OCI-LY1 (cell line): ENCODE measurements at regions not wholly inside any gene's neighbourhood (a gene's known extent, or its start where the extent isn't known, plus 50 kb on each side); places are given as distances from the start of the nearest gene placed in this dataset.
"Not testable (repeated sequence)": the region's sequence is repeated elsewhere in the genome, so short reads cannot be mapped to it uniquely, and the experiment has no call there.

Experiments
- H2AFZ ChIP-seq: fragments of 200-600 bp; sonication (generic), shearing (Covaris generic); 2 replicates; pipeline ENCODE4 v1.6.0; 2014; ENCODE audit warnings: antibody characterized with exemption, mild to moderate bottlenecking, low read length
- H3F3A ChIP-seq: fragments of 200-600 bp; sonication (generic), shearing (Covaris generic); 2 replicates; pipeline ENCODE4 v1.6.0; 2014; ENCODE audit warnings: mild to moderate bottlenecking, antibody characterized with exemption, low read length, moderate library complexity; ENCODE audit not compliant: insufficient read depth
- H3K27ac ChIP-seq: fragments of 200-600 bp; sonication (generic); 2 replicates; pipeline ENCODE4 v1.5.1; 2014; ENCODE audit warnings: low read length, mixed run types, mild to moderate bottlenecking, low read depth; ENCODE audit not compliant: poor library complexity, severe bottlenecking
- H3K27me3 ChIP-seq: fragments of 200-600 bp; sonication (generic); 2 replicates; pipeline ENCODE4 v1.6.0; 2014; ENCODE audit warnings: antibody characterized with exemption, mild to moderate bottlenecking, low read length, moderate library complexity; ENCODE audit not compliant: insufficient read depth
- H3K36me3 ChIP-seq: fragments of 200-600 bp; sonication (generic); 2 replicates; pipeline ENCODE4 v1.6.1; 2014; ENCODE audit warnings: mild to moderate bottlenecking, antibody characterized with exemption, low read length, moderate library complexity, mixed read lengths; ENCODE audit not compliant: insufficient read depth
- H3K4me1 ChIP-seq: fragments of 200-600 bp; sonication (generic); 2 replicates; pipeline ENCODE4 v1.5.1; 2014; ENCODE audit warnings: mild to moderate bottlenecking, low read length, moderate library complexity; ENCODE audit not compliant: insufficient read depth, severe bottlenecking
- H3K4me2 ChIP-seq: fragments of 200-600 bp; sonication (generic), shearing (Covaris generic); 2 replicates; pipeline ENCODE4 v1.6.1; 2014; ENCODE audit warnings: low read length
- H3K4me3 ChIP-seq: fragments of 200-600 bp; sonication (generic); 2 replicates; pipeline ENCODE4 v1.5.1; 2014; ENCODE audit warnings: low read length, low read depth, mild to moderate bottlenecking, mixed read lengths; ENCODE audit not compliant: poor library complexity, severe bottlenecking
- H3K79me2 ChIP-seq: fragments of 200-600 bp; shearing (Covaris generic); 2 replicates; pipeline ENCODE4 v1.6.1; 2016; ENCODE audit warnings: mixed run types, low read length, mixed read lengths; ENCODE audit not compliant: insufficient read depth
- H3K9ac ChIP-seq: fragments of 200-600 bp; sonication (generic), shearing (Covaris generic); 2 replicates; pipeline ENCODE4 v1.6.1; 2014; ENCODE audit warnings: mild to moderate bottlenecking, low read length, mixed read lengths
- H3K9me2 ChIP-seq: fragments of 200-600 bp; sonication (generic), shearing (Covaris generic); 2 replicates; pipeline ENCODE4 v1.6.1; 2014; ENCODE audit warnings: low read depth, mild to moderate bottlenecking, low read length, mixed read lengths
- H3K9me3 ChIP-seq: fragments of 200-600 bp; shearing (Covaris generic); 2 replicates; pipeline ENCODE4 v1.6.1; 2014; ENCODE audit warnings: low read length, mixed read lengths
- H4K20me1 ChIP-seq: fragments of 200-600 bp; sonication (generic), shearing (Covaris generic); 2 replicates; pipeline ENCODE4 v1.6.0; 2016; ENCODE audit warnings: mild to moderate bottlenecking, low read length; ENCODE audit not compliant: insufficient read depth
- CTCF ChIP-seq: fragments of 200-600 bp; sonication (generic), shearing (Covaris generic); IDR thresholded peaks from 2 replicates; pipeline ENCODE4 v1.5.1; 2017; ENCODE audit warnings: mild to moderate bottlenecking, antibody characterized with exemption, low read length, moderate library complexity, mixed read lengths
- EZH2 ChIP-seq: fragments of 200-600 bp; sonication (generic), shearing (Covaris generic); IDR thresholded peaks from 2 replicates; pipeline ENCODE4 v1.8.0; 2017; ENCODE audit warnings: borderline replicate concordance, mixed run types, mild to moderate bottlenecking, antibody characterized with exemption, low read length, moderate library complexity, mixed read lengths

GRCh38 chr5:17978954-17979353 is 344.7 kb downstream of the TAF11L14 start:
- Histone ChIP-seq H3K4me1 (no peaks in the 10 kb centered on the region), H3K79me2 (no peaks in the 10 kb centered on the region), H3K27me3 (no peaks in the 10 kb centered on the region), H2AFZ (no peak overlapping the region), H3K27ac (no peak overlapping the region), H3K36me3 (no peaks in the 10 kb centered on the region), H3K9me3 (no peaks in the 10 kb centered on the region), H3K4me3 (no peak overlapping the region), H3K9ac (no peak overlapping the region), H3F3A (no peaks in the 10 kb centered on the region), H3K4me2 (no peak overlapping the region), H4K20me1 (no peaks in the 10 kb centered on the region), H3K9me2 (no peaks in the 10 kb centered on the region)
- TF ChIP-seq CTCF (no peak), EZH2 (no peak)

- not testable (repeated sequence) for H3F3A ChIP-seq, H3K9me3 ChIP-seq, H3K4me1 ChIP-seq, H3K4me3 ChIP-seq, H3K9ac ChIP-seq, H3K27ac ChIP-seq, H3K36me3 ChIP-seq, H4K20me1 ChIP-seq, H3K27me3 ChIP-seq, H2AFZ ChIP-seq, H3K9me2 ChIP-seq, H3K79me2 ChIP-seq, H3K4me2 ChIP-seq
Measured at GRCh38 chr5:17982626-17983025, 348.4 kb downstream of the TAF11L14 start.

- Histone ChIP-seq H3K9ac (no peak overlapping the region), H4K20me1 (no peaks in the 10 kb centered on the region), H3K4me2 (no peak overlapping the region), H2AFZ (no peak overlapping the region), H3K36me3 (no peaks in the 10 kb centered on the region), H3F3A (no peaks in the 10 kb centered on the region), H3K9me3 (no peaks in the 10 kb centered on the region), H3K27ac (no peak overlapping the region), H3K27me3 (no peaks in the 10 kb centered on the region), H3K4me3 (no peak overlapping the region), H3K4me1 (no peaks in the 10 kb centered on the region), H3K79me2 (no peaks in the 10 kb centered on the region), H3K9me2 (no peaks in the 10 kb centered on the region)
- no peak for TF ChIP-seq EZH2
- no peak for TF ChIP-seq CTCF
Measured at GRCh38 chr5:17989036-17989435, 354.8 kb downstream of the TAF11L14 start.

DNA sequence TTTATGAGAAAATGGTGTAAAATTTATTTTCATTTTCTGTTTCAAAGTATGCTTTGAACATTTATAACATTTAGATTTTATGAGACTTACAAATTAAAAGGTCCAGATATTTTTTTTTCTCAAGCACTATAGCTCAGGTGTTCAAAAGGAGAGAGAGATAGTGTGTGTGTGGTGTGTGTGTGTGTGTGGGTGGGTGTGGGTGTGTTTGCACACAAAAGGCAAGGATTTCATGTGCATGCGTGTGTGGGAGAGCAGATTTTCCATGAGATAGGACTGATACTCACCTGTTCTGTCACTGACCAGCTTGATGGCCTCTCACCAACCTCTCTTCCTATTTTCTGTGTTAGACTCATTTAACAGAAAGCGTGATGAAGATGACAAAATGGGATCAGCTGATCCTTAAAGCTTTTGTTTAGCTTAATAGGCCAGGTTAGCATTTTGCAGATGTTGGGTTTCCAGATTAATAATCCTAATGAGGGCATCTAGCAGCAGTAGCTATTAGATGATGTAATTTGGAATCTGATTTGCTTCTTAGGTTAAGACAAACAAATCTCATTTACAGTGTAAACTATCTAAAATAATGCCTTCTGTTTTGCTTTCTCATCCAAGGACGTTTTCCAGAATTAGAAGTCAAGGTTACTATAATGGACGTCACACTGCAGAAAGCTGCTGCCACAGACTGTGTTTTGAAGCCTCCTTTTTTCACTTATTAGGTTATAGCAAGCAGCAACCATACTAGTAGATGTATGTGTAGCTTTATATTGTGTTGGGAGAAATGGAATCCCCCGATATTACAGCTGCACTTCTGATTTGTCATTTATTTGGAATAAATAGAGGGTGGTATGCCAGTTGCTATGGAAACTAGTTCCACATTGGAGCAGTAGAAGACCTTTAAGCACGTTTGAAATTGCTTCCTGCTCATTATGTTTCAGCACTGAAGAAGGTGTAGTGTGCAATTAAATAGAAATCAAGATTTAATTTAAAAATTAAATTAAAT is 355.6 kb downstream of the TAF11L14 start:
- TF ChIP-seq CTCF (no peak), EZH2 (no peak)

More for the DNA sequence above, 355.6 kb downstream of the TAF11L14 start:
- Histone ChIP-seq H3K9me3 (no peaks in the 10 kb centered on the region), H3K36me3 (no peaks in the 10 kb centered on the region), H2AFZ (no peak overlapping the region), H4K20me1 (no peaks in the 10 kb centered on the region), H3K4me1 (no peaks in the 10 kb centered on the region), H3K4me3 (no peak overlapping the region), H3K4me2 (no peak overlapping the region), H3K27me3 (no peaks in the 10 kb centered on the region), H3K9me2 (no peaks in the 10 kb centered on the region), H3K79me2 (no peaks in the 10 kb centered on the region), H3F3A (no peaks in the 10 kb centered on the region), H3K9ac (no peak overlapping the region), H3K27ac (no peak overlapping the region)
